Retinal pigment epithelial cell (primary cell): ENCODE measurements at regions not wholly inside any gene's neighbourhood (a gene's known extent, or its start where the extent isn't known, plus 50 kb on each side); places are given as distances from the start of the nearest gene placed in this dataset.

Experiments
- DNase-seq: peaks from one replicate; pipeline ENCODE4 v3.0.0-alpha.2; 2010; ENCODE audit warnings: low read depth
- H3K4me3 ChIP-seq: 2 replicates; pipeline ENCODE4 v1.5.1; 2011; ENCODE audit warnings: mild to moderate bottlenecking, low read length, control low read depth, moderate library complexity
- CTCF ChIP-seq: conservative IDR thresholded peaks from 2 replicates; pipeline ENCODE4 v1.5.1; 2011; ENCODE audit warnings: low read depth, low read length, control low read depth, inconsistent platforms

DNA sequence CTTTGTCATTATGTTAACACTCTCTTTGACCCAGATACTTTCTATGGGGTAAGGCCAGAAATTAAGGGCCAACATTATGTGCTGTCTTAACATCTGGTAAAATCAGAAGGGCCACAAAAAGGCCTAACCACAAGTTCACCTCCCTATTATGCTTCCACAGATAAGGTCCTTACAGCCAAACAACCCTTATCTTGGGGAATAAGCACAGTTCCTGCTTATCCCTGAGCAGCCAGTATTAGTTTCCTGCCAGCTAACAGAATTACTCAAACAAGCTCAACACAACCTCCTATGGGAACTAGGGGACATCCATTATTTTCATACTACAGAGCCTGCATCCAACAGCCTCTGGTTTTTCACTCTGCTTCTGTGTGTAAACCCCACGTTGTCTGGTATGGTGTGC is 724.8 kb downstream of the HACE1 start:
- no peak for DNase-seq
- H3K4me3 ChIP-seq, result no peak overlapping the region
- no peak for TF ChIP-seq CTCF

DNA sequence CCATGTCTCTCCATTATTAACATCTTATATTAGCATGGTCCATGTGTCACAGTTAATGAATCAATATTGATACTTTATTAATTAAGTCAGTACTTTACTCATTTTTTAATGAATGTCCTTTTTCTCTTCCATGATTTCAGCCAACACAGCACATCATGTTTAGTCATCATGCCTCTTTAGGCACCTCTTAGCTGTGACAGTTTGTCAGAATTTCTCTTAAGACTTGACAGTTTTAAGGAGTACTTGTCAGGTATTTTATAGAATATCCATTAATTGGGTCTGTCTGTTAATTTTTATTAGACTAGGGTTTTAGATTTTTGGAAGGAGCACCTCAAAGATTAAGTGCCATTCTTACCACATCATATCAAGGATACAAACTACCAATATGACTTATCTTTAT is 729.4 kb downstream of the HACE1 start:
- no peak overlapping the region for H3K4me3 ChIP-seq
- DNase-seq, result no peak
- TF ChIP-seq CTCF, result no peak

DNA sequence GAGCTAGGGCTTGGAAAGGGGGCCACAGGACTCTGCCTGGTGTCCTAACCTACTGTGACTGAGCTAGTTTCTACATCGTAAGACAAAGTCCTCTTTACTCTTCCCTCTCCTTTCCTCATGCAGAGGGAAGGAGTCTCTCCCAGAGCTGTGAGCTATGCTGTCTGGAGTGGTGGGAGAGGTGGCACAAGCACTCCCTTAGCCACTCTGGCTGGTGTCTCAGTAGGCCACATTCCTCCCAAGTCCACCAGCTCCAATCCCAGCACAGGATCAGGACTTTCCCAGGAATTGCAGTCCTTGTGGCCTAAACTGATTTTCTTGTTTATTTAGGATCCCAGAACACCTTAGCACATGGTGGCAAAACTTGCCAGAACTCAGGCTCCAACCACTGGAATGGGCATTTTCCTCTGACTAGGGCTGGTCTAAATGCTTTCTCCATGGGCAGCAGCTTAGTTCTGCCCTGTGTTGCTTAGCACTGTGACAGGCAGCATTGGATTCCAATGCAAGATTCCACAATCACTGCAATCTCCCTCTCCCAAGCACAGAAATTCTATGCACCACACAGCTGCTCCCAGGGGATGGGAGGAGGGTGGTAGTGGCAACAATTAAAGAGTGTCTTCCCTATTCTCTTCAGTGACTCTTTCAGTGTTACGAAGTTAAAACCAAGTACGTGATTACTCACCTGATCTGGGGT is 733.3 kb downstream of the HACE1 start:
- H3K4me3 ChIP-seq, result no peak overlapping the region
- no peak for TF ChIP-seq CTCF
- no peak for DNase-seq

- TF ChIP-seq CTCF, result no peak
- DNase-seq, result no peak
- H3K4me3 ChIP-seq, result no peak overlapping the region
Observed at GRCh38 chr6:104123227-104123626, 736.5 kb downstream of the HACE1 start.

GRCh38 chr6:104118274-104118673 is 741.4 kb downstream of the HACE1 start:
- peak; percentile 7 for DNase-seq
- no peak overlapping the region for H3K4me3 ChIP-seq
- no peak for TF ChIP-seq CTCF

DNA sequence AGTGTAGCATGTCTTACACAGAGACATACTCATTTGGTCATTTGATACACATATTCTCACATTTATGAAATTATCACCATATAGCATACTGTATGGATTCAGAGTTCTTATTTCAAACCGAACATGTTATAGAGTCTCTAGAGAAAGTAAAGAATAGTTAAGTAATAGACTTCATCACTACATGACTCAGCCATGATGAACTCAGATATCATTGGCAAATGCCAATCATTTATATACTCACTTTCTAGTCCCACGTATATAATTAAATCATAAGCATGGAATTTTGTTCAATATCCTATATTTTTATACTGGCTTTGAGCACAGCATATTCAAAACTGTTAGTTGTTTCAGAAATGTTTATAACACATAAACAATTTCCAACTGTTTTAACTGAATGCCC is 749.9 kb downstream of the HACE1 start:
- no peak for TF ChIP-seq CTCF
- no peak for DNase-seq
- no peak overlapping the region for H3K4me3 ChIP-seq

GRCh38 chr6:104108634-104109033 is 751.1 kb downstream of the HACE1 start:
- no peak for DNase-seq
- TF ChIP-seq CTCF, result no peak

More at GRCh38 chr6:104108634-104109033, 751.1 kb downstream of the HACE1 start:
- no peak overlapping the region for H3K4me3 ChIP-seq
